Lower lobe of right lung (tissue), 2 donors: ENCODE measurements at regions not wholly inside any gene's neighbourhood (a gene's known extent, or its start where the extent isn't known, plus 50 kb on each side); places are given as distances from the start of the nearest gene placed in this dataset.

Experiments
- ATAC-seq, 2 donors: fragments of 200-7000 bp; cut with Tn5 transposase; one replicate each; pipeline ENCODE4 v1.9.1; 2020 to 2022; ENCODE audit warnings: mild to moderate bottlenecking in 2 of 2, moderate library complexity in 2 of 2
- DNase-seq: peaks from one replicate; pipeline ENCODE4 v3.0.0-alpha.2; 2020
- H3K27ac ChIP-seq: fragments of 200-600 bp; one replicate; pipeline ENCODE4 v1.8.0; 2022
- H3K27me3 ChIP-seq: fragments of 200-600 bp; one replicate; pipeline ENCODE4 v1.8.0; 2022; ENCODE audit warnings: low read depth
- H3K36me3 ChIP-seq: fragments of 200-600 bp; one replicate; pipeline ENCODE4 v1.8.0; 2022; ENCODE audit warnings: mild to moderate bottlenecking
- H3K4me1 ChIP-seq: fragments of 200-600 bp; one replicate; pipeline ENCODE4 v1.8.0; 2022
- H3K4me3 ChIP-seq: fragments of 200-600 bp; one replicate; pipeline ENCODE4 v1.8.0; 2022; ENCODE audit warnings: mild to moderate bottlenecking
- H3K9me3 ChIP-seq: fragments of 200-600 bp; one replicate; pipeline ENCODE4 v1.8.0; 2022
- intact Hi-C: fragments of 100-400 bp; cut with DNase I; formaldehyde crosslinking; loops from one replicate; pipeline ENCODE4 v1.11.0; 2022
- TF ChIP-seq, protein P1 (sequence below): fragments of 200-600 bp; IDR thresholded peaks from one replicate; pipeline ENCODE4 v1.8.0; 2022; ENCODE audit warnings: antibody characterized with exemption, mild to moderate bottlenecking
- donor health status: DM: no; HTN: yes; CAD: no; lungs with severe emphysema.

DNA sequence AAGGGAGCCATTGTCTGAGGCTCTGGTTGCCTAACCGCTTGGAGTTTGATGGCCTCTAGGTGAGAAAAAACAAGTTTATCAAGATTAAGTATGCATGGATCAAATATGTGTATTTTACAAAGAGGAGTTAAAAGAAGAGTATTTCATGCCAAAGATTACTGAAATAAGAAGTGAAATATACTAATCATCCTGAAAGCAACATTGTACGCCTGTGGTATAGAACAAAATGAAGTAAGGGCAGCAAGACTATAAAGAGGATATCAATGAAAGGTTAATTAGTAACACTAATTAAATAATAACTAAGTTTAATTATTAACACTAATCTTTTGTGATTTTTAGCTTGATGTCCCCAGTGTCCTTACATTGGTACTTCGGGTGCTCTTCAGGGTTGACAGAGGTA is 276.7 kb downstream of the CALCRL start:
- TF ChIP-seq, protein P1, sequence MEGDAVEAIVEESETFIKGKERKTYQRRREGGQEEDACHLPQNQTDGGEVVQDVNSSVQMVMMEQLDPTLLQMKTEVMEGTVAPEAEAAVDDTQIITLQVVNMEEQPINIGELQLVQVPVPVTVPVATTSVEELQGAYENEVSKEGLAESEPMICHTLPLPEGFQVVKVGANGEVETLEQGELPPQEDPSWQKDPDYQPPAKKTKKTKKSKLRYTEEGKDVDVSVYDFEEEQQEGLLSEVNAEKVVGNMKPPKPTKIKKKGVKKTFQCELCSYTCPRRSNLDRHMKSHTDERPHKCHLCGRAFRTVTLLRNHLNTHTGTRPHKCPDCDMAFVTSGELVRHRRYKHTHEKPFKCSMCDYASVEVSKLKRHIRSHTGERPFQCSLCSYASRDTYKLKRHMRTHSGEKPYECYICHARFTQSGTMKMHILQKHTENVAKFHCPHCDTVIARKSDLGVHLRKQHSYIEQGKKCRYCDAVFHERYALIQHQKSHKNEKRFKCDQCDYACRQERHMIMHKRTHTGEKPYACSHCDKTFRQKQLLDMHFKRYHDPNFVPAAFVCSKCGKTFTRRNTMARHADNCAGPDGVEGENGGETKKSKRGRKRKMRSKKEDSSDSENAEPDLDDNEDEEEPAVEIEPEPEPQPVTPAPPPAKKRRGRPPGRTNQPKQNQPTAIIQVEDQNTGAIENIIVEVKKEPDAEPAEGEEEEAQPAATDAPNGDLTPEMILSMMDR = no peak
- Histone ChIP-seq H3K4me3 (no peak overlapping the region), H3K36me3 (no peaks in the 10 kb centered on the region), H3K27ac (no peak overlapping the region), H3K9me3 (no peaks in the 10 kb centered on the region), H3K4me1 (no peaks in the 10 kb centered on the region), H3K27me3 (no peaks in the 10 kb centered on the region)
- intact Hi-C loops = no loop called here
- DNase-seq = no peak
- no peak for ATAC-seq

DNA sequence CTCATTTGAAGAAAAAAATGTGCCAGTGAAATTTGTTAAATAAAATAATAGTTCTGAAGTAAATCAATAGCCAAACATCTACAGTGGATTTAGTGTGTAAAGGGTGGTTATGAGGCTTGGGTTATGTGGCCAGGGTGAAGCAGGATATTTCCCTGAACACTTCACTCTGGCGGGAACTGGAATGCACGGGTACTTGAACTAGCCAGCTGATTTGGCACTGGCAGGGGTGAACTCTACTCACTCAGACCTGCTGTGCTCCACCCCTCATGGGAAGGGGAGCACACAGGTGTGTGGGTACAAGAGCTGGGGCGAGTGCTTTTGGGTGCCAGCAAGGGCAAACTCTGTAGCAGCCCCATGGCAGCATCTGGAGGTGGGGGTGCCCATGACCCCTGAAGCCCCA is 278.2 kb downstream of the CALCRL start:
- Histone ChIP-seq H3K9me3 (no peaks in the 10 kb centered on the region), H3K36me3 (no peaks in the 10 kb centered on the region), H3K4me3 (no peak overlapping the region), H3K27me3 (no peaks in the 10 kb centered on the region), H3K27ac (no peak overlapping the region), H3K4me1 (no peaks in the 10 kb centered on the region)
- DNase-seq = no peak
- TF ChIP-seq, protein P1 = no peak
- peak; percentile 76 to 78 for ATAC-seq
- intact Hi-C loops = no loop called here

DNA sequence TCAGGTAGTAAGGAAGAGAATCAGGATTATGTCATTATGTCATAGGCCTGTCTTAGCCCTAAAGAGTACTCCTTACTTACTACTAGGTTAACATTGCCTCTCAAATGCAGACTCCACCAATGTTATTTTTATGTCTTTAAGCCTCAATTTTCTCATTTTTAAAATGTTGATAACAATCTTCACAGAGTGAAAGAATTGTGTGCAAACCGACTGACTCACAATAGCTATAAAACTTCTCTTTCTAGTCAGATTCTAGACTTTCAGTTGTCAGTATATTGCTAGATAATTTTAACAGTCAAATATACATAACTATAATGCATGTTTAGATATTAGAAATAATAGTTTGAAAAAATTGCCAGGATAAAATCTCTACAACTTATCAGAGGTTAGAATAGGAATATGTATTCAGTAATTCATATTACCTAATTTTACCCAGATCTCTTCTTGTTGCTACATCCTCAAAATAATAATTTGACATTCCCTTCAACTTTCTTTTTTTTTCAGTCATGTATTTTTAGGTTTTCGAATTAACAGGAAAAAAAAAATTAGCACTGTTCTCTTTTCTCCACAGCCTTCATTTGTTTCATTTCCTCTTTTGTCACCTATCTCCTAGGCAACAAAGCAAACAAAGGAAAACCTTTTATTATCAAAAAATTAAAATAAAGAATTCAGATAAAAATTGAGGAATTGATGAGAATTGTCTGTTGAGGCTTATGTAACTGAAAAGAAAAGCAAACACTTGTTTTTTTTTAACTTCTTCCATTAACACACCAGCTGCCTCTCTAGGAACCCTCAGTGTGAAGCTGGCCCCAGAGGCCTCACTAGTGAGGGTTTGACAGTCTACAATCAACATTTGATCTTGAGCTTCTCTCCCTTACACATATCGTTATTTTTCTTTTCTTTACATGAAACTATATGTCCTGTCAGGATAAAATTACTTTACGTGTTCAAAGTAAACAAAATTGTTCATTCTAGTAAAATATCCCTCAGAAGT is 279.0 kb downstream of the CALCRL start:
- Histone ChIP-seq H3K4me1 (no peaks in the 10 kb centered on the region), H3K4me3 (no peak overlapping the region), H3K27me3 (no peaks in the 10 kb centered on the region), H3K27ac (no peak overlapping the region), H3K36me3 (no peaks in the 10 kb centered on the region), H3K9me3 (no peaks in the 10 kb centered on the region)
- intact Hi-C loops = no loop called here
- DNase-seq (no peak), ATAC-seq (peak in 1 of 2 donors; percentile 51)
- TF ChIP-seq, protein P1 = no peak

DNA sequence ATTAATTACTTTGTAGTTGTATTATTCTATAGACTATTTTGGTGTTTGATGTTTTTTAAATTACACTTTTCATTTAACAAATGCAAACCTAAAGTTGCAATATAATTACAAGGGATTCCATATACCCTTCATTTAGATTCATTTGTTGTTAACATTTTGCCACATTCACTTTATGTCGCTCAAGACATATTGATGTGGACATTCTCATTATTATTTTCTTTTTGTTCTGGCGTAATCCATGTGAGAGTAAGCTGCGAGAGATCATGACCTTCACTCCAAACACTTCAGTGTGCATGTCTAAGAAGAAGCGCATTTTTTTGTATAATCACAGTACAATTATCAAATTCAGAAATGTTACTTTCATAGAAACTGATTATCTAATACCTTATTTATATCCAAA is 280.6 kb downstream of the CALCRL start:
- TF ChIP-seq, protein P1 = no peak
- Histone ChIP-seq H3K9me3 (no peaks in the 10 kb centered on the region), H3K4me1 (no peaks in the 10 kb centered on the region), H3K4me3 (no peak overlapping the region), H3K27me3 (no peaks in the 10 kb centered on the region), H3K36me3 (no peaks in the 10 kb centered on the region), H3K27ac (no peak overlapping the region)
- ATAC-seq (no peak), DNase-seq (no peak)
- intact Hi-C loops = no loop called here

DNA sequence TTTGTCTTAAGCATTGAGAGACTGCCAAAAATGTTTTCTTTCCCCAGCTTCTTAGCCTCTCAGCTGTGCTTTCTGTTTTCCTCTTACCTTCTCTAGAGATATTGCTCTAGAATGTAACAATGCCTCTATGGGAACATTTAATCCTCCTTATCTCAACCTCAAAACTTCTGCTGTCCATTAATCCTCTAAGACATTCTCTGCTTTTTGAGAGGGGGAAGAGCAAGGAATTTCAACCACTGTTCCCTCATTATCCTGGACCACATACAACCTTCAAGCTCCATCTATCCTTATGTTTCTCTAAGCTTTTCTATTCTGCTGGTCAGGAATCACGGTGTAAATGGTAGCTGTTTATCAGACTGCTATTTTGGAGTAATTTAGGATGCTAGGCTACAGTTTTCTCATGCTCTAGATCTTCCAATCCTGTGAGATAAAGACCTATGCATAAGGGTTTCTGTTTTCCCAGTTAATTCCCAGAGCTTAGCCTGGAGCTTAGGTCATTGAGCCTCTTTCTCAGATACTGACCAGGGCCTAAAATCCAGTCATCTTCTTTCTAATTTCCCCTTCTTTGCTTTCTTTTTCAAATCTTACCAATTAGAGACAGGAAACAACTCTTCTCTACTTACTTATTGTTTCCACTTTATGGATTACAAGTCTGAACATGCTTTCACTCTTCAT is 282.0 kb downstream of the CALCRL start:
- DNase-seq (no peak), ATAC-seq (no peak)
- no peak overlapping the region for H3K4me3 ChIP-seq
- H3K27me3 ChIP-seq = no peaks in the 10 kb centered on the region
- H3K9me3 ChIP-seq = no peaks in the 10 kb centered on the region
- intact Hi-C loops = no loop called here
- no peak overlapping the region for H3K27ac ChIP-seq
- TF ChIP-seq, protein P1 = no peak
- no peaks in the 10 kb centered on the region for H3K36me3 ChIP-seq
- no peaks in the 10 kb centered on the region for H3K4me1 ChIP-seq
